HG03558 (cell line): ENCODE measurements at regions not wholly inside any gene's neighbourhood (a gene's known extent, or its start where the extent isn't known, plus 50 kb on each side); places are given as distances from the start of the nearest gene placed in this dataset.

ENCODE experiments used
- ATAC-seq: cut with Tn5 transposase; IDR thresholded peaks from one replicate; pipeline ENCODE4 v1.9.1; 2021; ENCODE audit warnings: moderate number of reproducible peaks; ENCODE audit not compliant: unreplicated experiment; ENCODE audit errors: extremely low read depth

GRCh38 chr17:73694491-73694890, 50.2 kb upstream of the SDK2 start:
- ATAC-seq, result no peak

GRCh38 chr17:73695035-73695738, 50.9 kb upstream of the SDK2 start:
- no peak for ATAC-seq

GRCh38 chr17:73696251-73696650, 52.0 kb upstream of the SDK2 start:
- no peak for ATAC-seq

GRCh38 chr17:73697872-73698271, 53.6 kb upstream of the SDK2 start:
- ATAC-seq, result no peak

GRCh38 chr17:73698966-73699365, 54.7 kb upstream of the SDK2 start:
- no peak for ATAC-seq

- ATAC-seq, result no peak
Measured at GRCh38 chr17:73701701-73702100, 57.5 kb upstream of the SDK2 start.

GRCh38 chr17:73703192-73703591, 58.9 kb upstream of the SDK2 start:
- no peak for ATAC-seq

- ATAC-seq, result no peak
Measured at GRCh38 chr17:73703917-73704316, 59.7 kb upstream of the SDK2 start.

- no peak for ATAC-seq
Measured at GRCh38 chr17:73705594-73705993, 61.3 kb upstream of the SDK2 start.

- no peak for ATAC-seq
Measured at GRCh38 chr17:73706428-73706827, 62.2 kb upstream of the SDK2 start.

GRCh38 chr17:73706858-73707257, 62.6 kb upstream of the SDK2 start:
- no peak for ATAC-seq

GRCh38 chr17:73707358-73707757, 63.1 kb upstream of the SDK2 start:
- ATAC-seq, result no peak

- ATAC-seq, result no peak
Measured at GRCh38 chr17:73710095-73710592, 65.9 kb upstream of the SDK2 start.

- ATAC-seq, result peak; percentile 40
Measured at GRCh38 chr17:73711184-73711583, 66.9 kb upstream of the SDK2 start.

- ATAC-seq, result no peak
Measured at GRCh38 chr17:73711916-73712315, 67.7 kb upstream of the SDK2 start.

GRCh38 chr17:73713136-73713535, 68.9 kb upstream of the SDK2 start:
- no peak for ATAC-seq

GRCh38 chr17:73715769-73716168, 71.5 kb upstream of the SDK2 start:
- no peak for ATAC-seq

GRCh38 chr17:73717690-73718089, 73.4 kb upstream of the SDK2 start:
- no peak for ATAC-seq

- no peak for ATAC-seq
Measured at GRCh38 chr17:73718362-73718761, 74.1 kb upstream of the SDK2 start.

- ATAC-seq, result no peak
Measured at GRCh38 chr17:73718912-73719311, 74.7 kb upstream of the SDK2 start.

- no peak for ATAC-seq
Measured at GRCh38 chr17:73719588-73720071, 75.4 kb upstream of the SDK2 start.

GRCh38 chr17:73720187-73720834, 76.1 kb upstream of the SDK2 start:
- no peak for ATAC-seq
